Prostate gland (tissue), 2 donors: ENCODE measurements at regions not wholly inside any gene's neighbourhood (a gene's known extent, or its start where the extent isn't known, plus 50 kb on each side); places are given as distances from the start of the nearest gene placed in this dataset.
A peak's percentile ranks its signal among the peaks of the same experiment; 100 is the strongest.

Source experiments
- DNase-seq: peaks from one replicate; pipeline ENCODE4 v3.0.0-alpha.2; 2019; ENCODE audit warnings: low spot score
- H3K27ac ChIP-seq, 2 donors: fragments of 200-600 bp; sonication (generic); 2 replicates each; pipeline ENCODE4 v1.5.1; 2017 to 2019
- H3K27me3 ChIP-seq: fragments of 200-600 bp; sonication (generic); replicated peaks from 2 replicates; pipeline ENCODE4 v1.5.1; 2019; ENCODE audit not compliant: insufficient read depth
- H3K36me3 ChIP-seq, 2 donors: fragments of 200-600 bp; sonication (generic); 1 replicate in 1 of 2; 2 replicates in 1 of 2; pipeline versions ENCODE4 v1.5.1 to v1.8.1; 2017 to 2019
- H3K4me1 ChIP-seq: fragments of 200-600 bp; sonication (generic); replicated peaks from 2 replicates; pipeline ENCODE4 v1.5.1; 2019
- H3K4me3 ChIP-seq, 2 donors: fragments of 200-600 bp; sonication (generic); 2 replicates each; pipeline ENCODE4 v1.5.1; 2017 to 2019
- H3K9me3 ChIP-seq: fragments of 200-600 bp; sonication (generic); 2 replicates; pipeline ENCODE4 v1.5.1; 2017
- POLR2A ChIP-seq: fragments of 450-650 bp; IDR thresholded peaks from one replicate; pipeline ENCODE4 v1.6.1; 2016; ENCODE audit warnings: antibody characterized with exemption, mild to moderate bottlenecking
- POLR2AphosphoS5 ChIP-seq: sonication (generic); formaldehyde crosslinking; IDR thresholded peaks from one replicate; pipeline ENCODE4 v1.6.1; 2017; ENCODE audit warnings: antibody characterized with exemption
- WGBS: methylation state at CpG from one replicate; pipeline ENCODE4 v1.1.5; 2018; 5-methylcytosine and 5-hydroxymethylcytosine counted together
- intact Hi-C: fragments of 100-400 bp; cut with DNase I; formaldehyde crosslinking; loops from one replicate; pipeline ENCODE4 v1.14.2; 2022
- TF ChIP-seq, protein P1 (sequence below), 4 experiments: fragments of 200-600 bp in 2 of 4; fragments of 450-650 bp in 2 of 4; sonication (generic) in 2 of 4; IDR thresholded peaks; 1 replicate in 3 of 4; 2 replicates in 1 of 4; pipeline ENCODE4 v1.5.1; 2016 to 2019; ENCODE audit warnings: antibody characterized with exemption in 4 of 4, mild to moderate bottlenecking in 2 of 4, moderate library complexity in 2 of 4

DNA sequence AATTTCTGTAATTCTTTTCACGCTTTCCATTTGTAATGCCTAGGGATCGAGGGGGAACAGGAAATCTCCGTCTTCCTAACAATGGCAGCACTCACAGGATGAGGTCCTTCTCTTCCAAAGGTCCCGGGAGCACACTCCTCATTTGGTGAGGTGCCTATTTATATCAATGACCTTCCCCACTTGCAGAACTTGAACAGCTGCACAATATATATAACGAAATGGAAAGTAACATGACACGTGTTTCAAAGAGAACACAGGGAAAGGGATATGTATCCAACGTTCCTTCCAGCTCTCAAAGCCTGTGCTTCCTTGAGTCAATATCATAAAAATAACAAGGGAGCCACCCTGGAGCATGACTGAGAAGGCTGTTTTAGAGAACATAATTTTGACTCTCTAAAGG lies 78.6 kb upstream of the RBM24 start:
- TF ChIP-seq POLR2A, result no peak
- TF ChIP-seq POLR2AphosphoS5, result peak; percentile 95
- WGBS, result 25% methylated on average over 7 of the region's 7 CpGs
- Histone ChIP-seq H3K36me3 (no peaks in the 10 kb centered on the region), H3K27me3 (no peaks in the 10 kb centered on the region), H3K4me3 (no peak overlapping the region), H3K9me3 (no peaks in the 10 kb centered on the region), H3K4me1 (no peaks in the 10 kb centered on the region), H3K27ac (peak overlapping the region; percentile 39 to 44)
- DNase-seq, result peak; percentile 57
- intact Hi-C loops, result no loop called here

DNA sequence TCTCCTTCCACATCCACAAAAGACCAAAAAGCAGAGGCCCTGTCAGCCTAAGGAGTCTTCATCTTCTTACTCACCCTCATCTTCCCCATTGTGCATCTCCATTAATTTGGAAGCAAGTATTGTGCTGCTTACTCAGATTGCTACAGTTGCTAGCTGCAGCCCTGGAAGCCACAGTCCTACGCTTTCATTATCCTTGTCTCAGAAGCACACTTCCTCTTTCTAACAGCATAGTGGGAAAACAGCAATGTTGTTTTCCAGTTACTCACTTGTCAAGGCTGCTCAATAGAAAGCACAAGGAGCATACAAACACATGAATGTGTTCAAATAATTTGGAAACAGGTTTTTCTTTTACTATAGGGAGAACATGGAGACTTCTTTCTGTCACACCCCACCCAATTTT lies 76.6 kb upstream of the RBM24 start:
- WGBS, result 89% methylated on average over 1 of the region's 1 CpG
- intact Hi-C loops, result no loop called here
- Histone ChIP-seq H3K27me3 (no peaks in the 10 kb centered on the region), H3K4me3 (no peak overlapping the region), H3K27ac (no peak overlapping the region), H3K9me3 (no peaks in the 10 kb centered on the region), H3K36me3 (no peaks in the 10 kb centered on the region), H3K4me1 (no peaks in the 10 kb centered on the region)
- TF ChIP-seq POLR2AphosphoS5 (no peak), POLR2A (no peak)
- TF ChIP-seq, protein P1, sequence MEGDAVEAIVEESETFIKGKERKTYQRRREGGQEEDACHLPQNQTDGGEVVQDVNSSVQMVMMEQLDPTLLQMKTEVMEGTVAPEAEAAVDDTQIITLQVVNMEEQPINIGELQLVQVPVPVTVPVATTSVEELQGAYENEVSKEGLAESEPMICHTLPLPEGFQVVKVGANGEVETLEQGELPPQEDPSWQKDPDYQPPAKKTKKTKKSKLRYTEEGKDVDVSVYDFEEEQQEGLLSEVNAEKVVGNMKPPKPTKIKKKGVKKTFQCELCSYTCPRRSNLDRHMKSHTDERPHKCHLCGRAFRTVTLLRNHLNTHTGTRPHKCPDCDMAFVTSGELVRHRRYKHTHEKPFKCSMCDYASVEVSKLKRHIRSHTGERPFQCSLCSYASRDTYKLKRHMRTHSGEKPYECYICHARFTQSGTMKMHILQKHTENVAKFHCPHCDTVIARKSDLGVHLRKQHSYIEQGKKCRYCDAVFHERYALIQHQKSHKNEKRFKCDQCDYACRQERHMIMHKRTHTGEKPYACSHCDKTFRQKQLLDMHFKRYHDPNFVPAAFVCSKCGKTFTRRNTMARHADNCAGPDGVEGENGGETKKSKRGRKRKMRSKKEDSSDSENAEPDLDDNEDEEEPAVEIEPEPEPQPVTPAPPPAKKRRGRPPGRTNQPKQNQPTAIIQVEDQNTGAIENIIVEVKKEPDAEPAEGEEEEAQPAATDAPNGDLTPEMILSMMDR (IDR thresholded peaks at IDR 0.05), result no peak
- no peak for DNase-seq

DNA sequence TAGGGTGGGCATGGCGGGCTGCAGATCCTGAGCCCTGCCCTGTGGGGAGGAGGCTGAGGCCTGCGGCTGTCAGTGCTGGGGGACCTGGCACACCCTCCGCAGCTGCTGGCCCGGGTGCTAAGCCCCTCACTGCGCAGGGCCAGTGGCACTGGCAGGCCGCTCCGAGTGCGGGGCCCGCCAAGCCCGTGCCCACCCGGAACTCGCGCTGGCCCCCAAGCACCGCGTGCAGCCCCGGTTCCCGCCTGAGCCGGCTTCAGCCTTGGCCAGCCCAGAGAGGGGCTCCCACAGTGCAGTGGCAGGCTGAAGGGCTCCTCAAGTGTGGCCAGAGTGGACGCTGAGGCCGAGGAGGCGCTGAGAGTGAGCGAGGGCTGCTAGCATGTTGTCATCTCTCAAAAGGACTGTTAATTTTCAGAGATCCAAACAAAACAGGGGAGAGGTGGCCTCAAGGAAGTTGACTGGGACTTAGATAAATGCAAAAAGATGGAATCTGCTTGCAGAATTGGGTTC lies 74.5 kb upstream of the RBM24 start:
- no peak overlapping the region for H3K27ac ChIP-seq
- no peaks in the 10 kb centered on the region for H3K27me3 ChIP-seq
- H3K4me1 ChIP-seq, result no peaks in the 10 kb centered on the region
- intact Hi-C loops, result no loop called here
- no peaks in the 10 kb centered on the region for H3K36me3 ChIP-seq
- H3K9me3 ChIP-seq, result no peaks in the 10 kb centered on the region
- DNase-seq, result no peak
- H3K4me3 ChIP-seq, result no peak overlapping the region
- TF ChIP-seq POLR2A (no peak), POLR2AphosphoS5 (no peak)
- TF ChIP-seq, protein P1 (IDR thresholded peaks at IDR 0.05), result no peak
- 96% methylated on average over 13 of the region's 22 CpGs for WGBS

DNA sequence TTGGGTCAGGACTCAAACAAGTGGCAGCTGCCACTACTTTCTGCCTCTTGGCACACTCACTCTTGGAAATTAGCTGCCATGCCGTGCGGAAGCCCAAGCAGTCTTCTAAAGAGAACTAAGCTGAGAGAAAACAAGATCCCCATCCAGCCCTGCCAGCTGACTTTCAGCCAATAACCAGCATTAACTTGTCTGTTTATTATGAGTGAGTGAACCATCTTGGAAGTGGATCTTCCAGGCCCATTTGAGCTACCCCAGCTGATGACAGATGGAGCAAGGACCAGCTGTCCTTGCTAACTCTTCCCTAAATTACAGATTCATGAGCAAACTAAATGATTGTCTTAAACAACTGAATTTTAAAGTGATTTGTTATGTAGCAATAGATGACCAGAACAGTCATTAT lies 73.9 kb upstream of the RBM24 start:
- WGBS, result 35% methylated on average over 2 of the region's 2 CpGs
- no peak for DNase-seq
- intact Hi-C loops, result no loop called here
- Histone ChIP-seq H3K9me3 (no peaks in the 10 kb centered on the region), H3K27ac (no peak overlapping the region), H3K4me1 (no peaks in the 10 kb centered on the region), H3K36me3 (no peaks in the 10 kb centered on the region), H3K4me3 (no peak overlapping the region), H3K27me3 (no peaks in the 10 kb centered on the region)
- TF ChIP-seq POLR2AphosphoS5 (no peak), POLR2A (no peak)
- TF ChIP-seq, protein P1 (IDR thresholded peaks at IDR 0.05), result no peak

DNA sequence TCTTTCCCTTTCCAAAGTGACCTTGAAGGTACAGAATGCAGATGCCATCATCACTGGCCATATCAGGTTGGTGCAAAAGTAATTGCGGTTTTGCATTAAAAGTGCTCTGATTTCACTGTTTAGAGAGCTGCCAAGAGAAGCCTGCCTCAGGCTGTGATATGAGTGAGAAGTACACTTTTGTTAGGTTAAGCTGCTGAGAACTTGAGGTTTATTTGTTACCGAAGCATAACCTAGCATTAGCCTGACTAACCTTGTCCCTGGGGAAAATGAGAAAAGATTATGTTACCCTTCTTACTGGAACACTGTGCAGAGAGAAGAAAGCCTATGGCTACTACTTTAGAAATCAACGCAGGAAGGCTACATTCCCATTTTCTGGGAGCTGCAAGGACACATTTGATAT lies 70.5 kb upstream of the RBM24 start:
- no peak for DNase-seq
- Histone ChIP-seq H3K27me3 (no peaks in the 10 kb centered on the region), H3K27ac (no peak overlapping the region), H3K4me3 (no peak overlapping the region), H3K9me3 (no peaks in the 10 kb centered on the region), H3K36me3 (no peaks in the 10 kb centered on the region), H3K4me1 (no peaks in the 10 kb centered on the region)
- TF ChIP-seq POLR2AphosphoS5 (no peak), POLR2A (no peak)
- TF ChIP-seq, protein P1 (IDR thresholded peaks at IDR 0.05), result no peak
- 92% methylated on average over 3 of the region's 3 CpGs for WGBS
- intact Hi-C loops, result loop anchor here (5.0 kb wide), 1 partner anchor 72 kb away; the partner anchor contains the start of gene RBM24
